ENCODE measurements at regions not wholly inside any gene's neighbourhood (a gene's known extent, or its start where the extent isn't known, plus 50 kb on each side); places are given as distances from the start of the nearest gene placed in this dataset.
A peak's percentile ranks its signal among the peaks of the same experiment; 100 is the strongest.

DNA sequence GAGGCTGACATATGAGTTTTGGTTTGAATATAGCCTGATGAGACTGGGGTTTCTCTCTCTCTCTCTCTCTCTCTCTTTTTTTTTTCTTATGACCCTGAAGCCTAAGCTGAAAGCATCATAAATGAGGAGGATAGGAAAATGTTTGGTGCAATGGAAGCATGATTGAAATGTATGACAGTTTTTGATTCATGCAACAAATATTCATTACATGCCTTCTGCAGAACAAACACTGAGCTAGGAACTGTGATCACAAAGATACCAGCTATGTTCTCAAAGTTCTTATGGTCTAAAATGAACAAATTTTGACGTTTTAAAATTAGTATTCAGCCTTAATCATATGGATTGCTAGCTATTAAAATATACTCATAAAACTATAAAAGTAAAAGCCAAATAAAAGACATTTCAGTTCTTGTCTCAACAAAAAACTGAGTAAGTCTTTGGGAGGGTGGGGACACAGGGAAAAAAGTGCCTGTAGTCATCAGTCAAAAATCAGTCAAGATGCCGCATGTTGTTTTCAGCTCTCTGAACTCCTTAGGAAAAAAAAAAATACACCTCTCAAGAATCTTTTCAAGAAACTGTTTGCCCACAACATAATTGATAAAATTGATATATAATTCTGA lies 57.2 kb downstream of the NKX6-1 start:
- no peaks in the 10 kb centered on the region for H3K36me3 ChIP-seq
- H3K9me3 ChIP-seq (replicated peaks): no peaks in the 10 kb centered on the region
- DNase-seq: no peak

DNA sequence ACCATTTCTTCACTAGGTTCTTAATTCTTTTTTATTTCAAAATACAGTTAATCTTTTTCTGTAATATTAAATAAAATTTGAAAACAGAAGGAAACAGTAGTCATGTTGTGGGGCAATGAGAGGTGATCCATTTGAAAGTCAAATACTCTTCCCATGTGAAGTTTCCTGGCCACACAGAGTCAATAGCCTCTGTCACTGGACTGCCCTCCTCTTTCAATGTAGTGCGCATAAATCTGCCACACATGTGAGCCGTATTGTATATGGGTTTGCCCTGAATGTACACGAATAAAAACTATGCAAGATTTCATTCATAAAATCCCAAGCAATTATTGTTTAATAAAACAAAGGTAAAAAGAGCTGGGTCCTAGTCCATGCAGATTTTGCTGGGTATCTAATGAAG lies 59.1 kb downstream of the NKX6-1 start:
- Histone ChIP-seq H3K9me3 (replicated peaks) (no peaks in the 10 kb centered on the region), H3K4me1 (no peaks in the 10 kb centered on the region), H3K27me3 (no peaks in the 10 kb centered on the region), H3K27ac (no peak overlapping the region), H3K36me3 (no peaks in the 10 kb centered on the region), H3K4me3 (no peak overlapping the region)
- DNase-seq: no peak

More for the DNA sequence above, 57.2 kb downstream of the NKX6-1 start:
- Histone ChIP-seq H3K27me3 (peaks cover 6% of the 10 kb centered on the region; the same call in 1 of the 2 replicates), H3K27ac (no peak overlapping the region), H3K4me1 (no peaks in the 10 kb centered on the region), H3K4me3 (no peak overlapping the region)

DNA sequence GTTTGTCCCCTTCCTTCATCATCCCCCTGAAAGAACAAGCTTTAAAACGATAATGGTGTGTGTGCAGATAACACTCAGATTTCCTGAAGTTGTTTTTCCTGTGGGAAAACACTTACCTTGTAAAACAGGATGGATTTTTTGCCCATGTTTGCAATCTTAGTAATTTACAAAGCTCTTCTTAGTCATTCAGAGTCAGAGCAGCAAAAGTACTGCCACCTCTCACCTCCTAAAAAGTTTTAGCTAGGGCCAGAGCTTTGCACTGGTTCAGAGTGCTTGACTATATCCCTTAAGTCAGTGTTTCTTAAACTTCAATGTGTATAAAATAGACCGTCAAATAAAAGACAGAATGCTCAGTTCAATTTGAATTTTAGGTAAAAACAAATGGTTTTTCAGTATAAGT lies 62.3 kb downstream of the NKX6-1 start:
- DNase-seq: no peak
- no peaks in the 10 kb centered on the region for H3K4me1 ChIP-seq
- no peak overlapping the region for H3K27ac ChIP-seq
- H3K4me3 ChIP-seq: no peak overlapping the region
- H3K9me3 ChIP-seq (replicated peaks): no peaks in the 10 kb centered on the region
- H3K27me3 ChIP-seq: no peaks in the 10 kb centered on the region
- H3K36me3 ChIP-seq: no peaks in the 10 kb centered on the region

DNA sequence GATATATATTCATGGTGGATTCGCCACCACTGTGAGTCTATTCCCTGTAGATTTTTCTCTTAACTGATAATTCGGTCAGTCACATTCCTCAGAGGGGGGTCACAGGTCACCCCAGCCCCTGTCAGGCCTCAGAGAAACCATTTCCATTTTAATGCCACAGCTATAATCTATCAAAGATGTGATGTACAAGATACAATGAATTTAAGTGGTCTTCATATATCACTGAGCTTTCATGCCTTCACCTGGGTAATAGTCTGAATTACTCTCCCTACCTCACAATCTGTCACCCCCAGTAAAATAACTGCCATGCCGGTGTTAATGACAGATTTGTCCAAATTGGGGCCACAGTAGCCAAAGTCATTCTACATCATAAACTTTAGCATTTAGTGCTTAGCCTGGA lies 64.7 kb downstream of the NKX6-1 start:
- H3K4me3 ChIP-seq: no peak overlapping the region
- H3K4me1 ChIP-seq: no peaks in the 10 kb centered on the region
- no peaks in the 10 kb centered on the region for H3K27me3 ChIP-seq
- H3K9me3 ChIP-seq (replicated peaks): peaks cover 3% of the 10 kb centered on the region; the same call in 1 of the 2 replicates
- no peak for DNase-seq
- H3K27ac ChIP-seq: no peak overlapping the region
- no peaks in the 10 kb centered on the region for H3K36me3 ChIP-seq

DNA sequence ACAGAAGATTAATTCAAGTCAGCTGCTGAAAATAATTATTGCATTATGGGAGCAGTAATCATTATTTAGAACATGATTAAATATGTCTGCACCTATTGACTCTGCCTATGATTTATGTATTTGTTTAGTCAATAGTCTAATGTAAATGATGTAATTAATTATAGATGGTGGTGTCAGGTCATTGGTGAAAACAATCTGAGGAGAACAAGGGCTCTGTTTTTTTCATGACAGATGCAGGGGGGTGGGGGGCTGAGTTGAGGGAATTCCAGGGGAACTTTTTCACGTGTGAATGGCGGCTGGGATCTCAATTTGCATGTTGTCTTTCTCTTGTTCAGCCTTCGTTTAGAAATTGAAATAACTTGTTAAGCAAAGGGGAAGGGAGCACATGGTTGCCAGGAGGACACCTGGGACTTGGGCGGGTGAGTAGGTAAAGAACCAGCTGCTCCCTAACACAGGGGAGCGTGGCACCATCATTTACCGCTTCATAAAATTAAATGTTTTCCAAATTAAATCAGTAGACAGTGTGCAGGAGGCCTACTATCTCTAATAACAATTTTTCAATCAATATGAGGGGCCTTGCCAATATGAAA lies 65.4 kb downstream of the NKX6-1 start:
- no peak for DNase-seq
- H3K27ac ChIP-seq: no peak overlapping the region

DNA sequence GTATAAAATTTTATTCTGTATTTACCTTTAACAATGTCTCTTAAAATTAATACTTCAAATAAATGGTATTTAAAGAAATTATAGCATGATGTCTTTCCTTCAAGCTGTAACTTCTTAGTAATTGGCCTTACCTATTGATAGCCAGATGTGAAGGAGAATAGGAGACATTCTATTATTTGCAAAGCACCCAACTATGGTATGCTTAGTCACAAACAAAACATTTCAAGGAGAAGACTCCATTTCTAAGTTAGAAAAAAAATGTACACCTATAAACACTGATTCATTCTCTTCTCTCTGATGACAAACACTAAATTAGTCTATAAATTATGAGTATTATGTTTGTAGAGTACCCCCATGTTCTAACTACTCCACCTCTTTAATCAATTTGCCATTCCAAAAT lies 66.4 kb downstream of the NKX6-1 start:
- Histone ChIP-seq H3K27me3 (no peaks in the 10 kb centered on the region), H3K9me3 (replicated peaks) (peaks cover 5% of the 10 kb centered on the region; the same call in 1 of the 2 replicates), H3K36me3 (no peaks in the 10 kb centered on the region), H3K4me1 (no peaks in the 10 kb centered on the region), H3K4me3 (no peak overlapping the region), H3K27ac (no peak overlapping the region)
- DNase-seq: no peak

More for the DNA sequence above, 65.4 kb downstream of the NKX6-1 start:
- H3K4me1 ChIP-seq: no peaks in the 10 kb centered on the region
- H3K27me3 ChIP-seq: no peaks in the 10 kb centered on the region
- peaks cover 3% of the 10 kb centered on the region; the same call in 1 of the 2 replicates for H3K9me3 ChIP-seq (replicated peaks)
- no peak overlapping the region for H3K4me3 ChIP-seq
- no peaks in the 10 kb centered on the region for H3K36me3 ChIP-seq

DNA sequence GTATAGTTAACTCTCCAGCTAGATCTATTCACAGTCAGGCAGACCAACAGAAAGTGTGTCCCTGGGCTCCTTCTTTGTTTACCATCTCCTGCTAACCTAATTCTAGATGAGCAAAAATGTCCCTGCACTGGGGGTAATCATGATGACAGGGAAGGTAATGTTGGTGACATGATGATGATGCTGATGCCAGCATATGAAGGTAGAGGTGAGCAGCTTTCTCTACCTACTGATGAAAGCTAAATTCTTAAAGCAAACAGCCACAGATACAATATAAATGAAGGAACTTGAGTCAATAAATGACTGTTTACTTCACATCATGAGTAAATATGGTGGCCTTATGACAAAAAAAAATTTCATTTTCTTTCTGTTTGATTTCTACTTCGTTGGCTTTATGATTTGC lies 78.5 kb downstream of the NKX6-1 start:
- no peak overlapping the region for H3K27ac ChIP-seq
- H3K4me1 ChIP-seq: peaks cover 3% of the 10 kb centered on the region; the same call in 1 of the 2 replicates
- H3K9me3 ChIP-seq (replicated peaks): no peaks in the 10 kb centered on the region; the same call in 1 of the 2 replicates
- no peak for DNase-seq
- H3K36me3 ChIP-seq: no peaks in the 10 kb centered on the region
- no peak overlapping the region for H3K4me3 ChIP-seq
- H3K27me3 ChIP-seq: no peaks in the 10 kb centered on the region

DNA sequence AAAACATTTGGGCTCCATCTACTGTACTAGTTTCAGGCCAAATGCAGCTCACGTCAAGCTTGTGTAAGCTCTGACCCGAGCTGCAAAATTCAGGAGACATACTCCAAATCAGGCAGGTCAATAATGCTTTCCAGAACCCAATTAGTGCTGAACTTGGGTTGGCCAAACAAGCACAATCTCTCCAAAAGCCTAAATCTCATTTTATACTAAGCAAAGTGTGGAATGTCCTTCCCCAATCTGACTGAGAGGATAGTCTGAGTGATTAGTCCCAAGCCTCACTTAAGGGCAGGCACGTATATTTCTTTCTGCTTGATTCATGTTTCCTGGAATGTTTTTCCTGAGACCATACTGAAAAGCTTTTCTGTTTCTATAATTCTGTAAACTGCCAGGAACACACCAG lies 79.9 kb downstream of the NKX6-1 start:
- no peaks in the 10 kb centered on the region for H3K27me3 ChIP-seq
- H3K27ac ChIP-seq: no peak overlapping the region
- no peaks in the 10 kb centered on the region for H3K36me3 ChIP-seq
- peaks cover 3% of the 10 kb centered on the region; the same call in 1 of the 2 replicates for H3K4me1 ChIP-seq
- DNase-seq: no peak
- H3K9me3 ChIP-seq (replicated peaks): no peaks in the 10 kb centered on the region
- H3K4me3 ChIP-seq: no peak overlapping the region

DNA sequence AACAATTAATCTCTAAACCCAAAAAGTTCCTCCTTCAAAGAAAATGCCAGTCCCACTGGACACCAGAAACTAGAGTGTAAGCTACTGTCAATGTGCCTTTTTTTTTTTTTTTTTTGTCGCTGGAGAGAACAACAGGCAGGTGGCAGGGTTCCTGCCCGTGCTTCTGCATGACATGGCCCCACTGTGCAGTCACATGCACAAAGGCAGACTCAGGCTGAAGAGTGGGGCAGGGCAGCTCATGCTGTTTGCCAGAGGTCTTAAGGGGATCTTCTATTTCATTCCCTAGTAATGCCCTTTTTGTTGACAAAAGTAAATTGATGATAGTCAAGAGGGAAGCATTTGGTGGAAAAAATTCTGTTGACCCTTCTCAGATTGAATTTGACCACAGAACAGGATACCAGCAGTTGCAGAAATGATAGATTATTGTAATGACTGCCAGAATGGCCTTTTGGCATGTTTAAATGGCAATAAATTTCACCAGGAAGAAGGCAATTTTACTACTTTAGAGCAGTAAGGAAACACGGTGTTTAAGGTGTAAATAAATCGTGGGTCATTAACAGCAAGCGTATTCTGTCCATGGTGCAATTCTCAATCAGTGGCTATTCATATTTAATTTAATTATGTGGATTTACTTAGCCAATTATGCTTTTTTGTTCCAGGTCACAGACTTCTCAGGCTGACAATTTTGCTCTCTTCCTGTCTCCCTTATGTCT lies 80.9 kb downstream of the NKX6-1 start:
- peaks cover 3% of the 10 kb centered on the region; the same call in 1 of the 2 replicates for H3K4me1 ChIP-seq
- no peak overlapping the region for H3K27ac ChIP-seq
- no peak overlapping the region for H3K4me3 ChIP-seq
- no peaks in the 10 kb centered on the region for H3K36me3 ChIP-seq
- no peaks in the 10 kb centered on the region for H3K27me3 ChIP-seq
- DNase-seq: peak in 1 of 2 experiments; percentile 11
- H3K9me3 ChIP-seq (replicated peaks): no peaks in the 10 kb centered on the region

DNA sequence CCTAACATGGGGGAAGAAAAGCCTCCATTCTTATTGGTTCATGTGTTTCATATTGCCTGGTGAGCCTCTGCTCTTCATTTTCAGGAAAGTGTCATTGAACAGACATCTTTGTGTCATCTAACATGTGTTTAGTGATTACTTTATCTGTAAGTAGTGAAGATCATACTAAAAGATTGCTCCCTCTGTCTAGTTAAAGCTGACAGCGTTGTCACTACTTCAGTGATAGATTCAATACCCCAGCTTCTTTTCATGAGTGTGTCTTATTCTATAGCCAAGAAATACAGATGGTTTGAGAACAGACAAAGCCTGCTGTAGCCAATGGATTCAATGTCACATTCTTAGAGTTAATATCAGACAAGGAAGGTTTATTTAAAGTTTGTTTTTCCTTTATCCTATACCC lies 85.1 kb downstream of the NKX6-1 start:
- no peak for DNase-seq
- H3K36me3 ChIP-seq: no peaks in the 10 kb centered on the region
- H3K27ac ChIP-seq: no peak overlapping the region
- H3K9me3 ChIP-seq (replicated peaks): no peaks in the 10 kb centered on the region
- peaks cover 3% of the 10 kb centered on the region; the same call in 1 of the 2 replicates for H3K4me1 ChIP-seq
- no peak overlapping the region for H3K4me3 ChIP-seq
- H3K27me3 ChIP-seq: no peaks in the 10 kb centered on the region

DNA sequence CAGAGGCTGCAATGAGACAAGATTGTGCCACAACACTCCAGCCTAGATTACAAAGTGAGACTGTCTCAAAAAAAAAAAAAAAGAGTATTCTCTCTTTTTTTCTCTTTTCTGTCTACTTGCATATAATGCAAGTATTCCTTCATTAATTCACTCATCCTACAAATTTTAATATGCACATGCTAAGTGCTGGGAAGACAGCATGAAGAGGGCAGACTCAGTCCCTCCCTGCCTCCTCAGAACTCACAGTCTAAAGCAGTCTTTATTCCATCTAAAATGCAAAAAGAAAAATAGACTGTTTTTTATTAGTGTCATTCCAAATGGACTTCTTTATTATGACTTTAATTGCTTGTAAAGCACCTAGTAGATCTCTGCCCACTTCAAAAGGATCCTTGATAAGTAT lies 85.6 kb downstream of the NKX6-1 start:
- no peak for DNase-seq
- H3K36me3 ChIP-seq: no peaks in the 10 kb centered on the region
- no peaks in the 10 kb centered on the region for H3K9me3 ChIP-seq (replicated peaks)
- H3K27me3 ChIP-seq: no peaks in the 10 kb centered on the region
- no peak overlapping the region for H3K4me3 ChIP-seq
- peaks cover 3% of the 10 kb centered on the region; the same call in 1 of the 2 replicates for H3K4me1 ChIP-seq
- H3K27ac ChIP-seq: no peak overlapping the region

DNA sequence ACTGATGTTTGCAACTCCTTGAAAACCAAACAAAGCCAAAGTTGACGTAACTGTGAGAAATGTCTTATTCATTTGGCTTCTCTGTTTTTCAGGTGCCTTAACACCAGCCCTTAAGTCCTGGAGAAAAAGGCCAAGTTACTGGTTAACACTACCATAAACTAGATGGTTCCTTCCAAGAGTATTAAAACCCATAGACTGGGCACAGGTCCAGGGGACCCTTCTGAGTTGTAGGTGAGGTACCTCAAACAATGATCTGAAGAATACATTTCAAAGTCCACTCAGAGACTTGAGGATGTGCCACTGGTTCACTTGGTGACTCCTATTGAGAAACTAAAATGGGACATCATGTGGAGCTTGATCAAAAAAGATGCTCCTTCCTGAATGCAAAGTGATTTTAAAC lies 87.0 kb downstream of the NKX6-1 start:
- H3K4me3 ChIP-seq: no peak overlapping the region
- no peaks in the 10 kb centered on the region for H3K9me3 ChIP-seq (replicated peaks)
- no peak for DNase-seq
- no peak overlapping the region for H3K27ac ChIP-seq
- no peaks in the 10 kb centered on the region for H3K36me3 ChIP-seq
- no peaks in the 10 kb centered on the region for H3K4me1 ChIP-seq
- H3K27me3 ChIP-seq: no peaks in the 10 kb centered on the region

DNA sequence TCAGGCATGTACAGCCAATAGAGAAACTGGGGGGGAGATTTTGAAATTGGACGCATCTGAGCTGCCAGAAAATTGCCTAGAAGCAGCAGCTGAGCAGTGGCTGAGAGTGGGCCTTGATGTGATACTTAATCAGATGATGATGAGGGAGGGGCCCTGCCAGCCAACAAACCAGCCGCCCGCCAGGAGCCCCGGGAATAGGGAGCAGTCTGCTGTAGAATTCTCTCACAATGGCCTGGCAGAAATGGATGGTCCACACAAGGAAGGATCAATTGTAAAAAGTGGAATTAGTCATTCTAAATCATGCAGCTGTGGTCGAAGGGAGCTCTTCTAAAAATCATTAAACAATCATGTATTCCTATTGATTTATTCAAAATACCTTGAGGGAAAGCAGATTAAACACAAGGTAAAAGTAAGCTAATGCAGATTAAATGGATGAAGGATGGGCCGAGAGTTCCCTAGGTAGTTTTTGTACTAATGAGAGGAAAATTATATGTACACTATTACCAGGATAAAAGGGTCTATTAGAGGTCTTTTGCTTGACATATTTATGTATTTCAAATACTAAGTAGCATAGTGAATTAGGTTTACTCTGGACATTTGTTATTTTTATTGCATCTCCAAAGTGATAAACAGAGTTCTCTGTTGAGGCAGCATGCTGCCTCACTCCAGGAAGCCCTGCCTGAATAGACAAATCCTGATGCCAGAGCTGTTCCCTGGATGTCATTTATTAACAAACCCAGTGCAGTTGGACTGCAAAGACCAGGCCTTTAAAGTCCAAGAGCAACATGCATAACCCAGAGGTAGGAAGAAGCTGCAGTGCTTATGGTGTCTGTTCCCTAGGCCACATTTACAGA lies 91.3 kb downstream of the NKX6-1 start:
- no peak overlapping the region for H3K27ac ChIP-seq
- no peak for DNase-seq

DNA sequence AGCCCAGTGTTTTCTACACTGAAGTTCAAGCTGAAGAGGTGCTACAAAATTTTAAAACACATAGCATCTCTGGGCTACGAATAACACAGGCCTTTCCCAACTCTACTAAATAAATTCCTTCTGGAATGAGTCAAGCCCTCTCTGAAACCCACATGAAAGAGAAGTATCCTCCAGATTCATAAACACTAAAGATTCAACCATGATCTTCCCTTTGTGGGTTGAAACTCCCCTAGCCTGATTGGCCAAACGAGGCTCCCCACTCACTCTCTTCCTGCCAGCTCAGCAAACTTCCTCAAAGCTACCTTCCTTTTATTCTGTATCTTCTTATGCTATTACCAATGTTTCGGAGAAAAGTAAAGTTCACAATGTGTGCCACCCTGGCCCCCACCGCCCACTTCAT lies 95.4 kb downstream of the NKX6-1 start:
- peaks cover 8% of the 10 kb centered on the region; the same call in 1 of the 2 replicates for H3K27me3 ChIP-seq
- no peaks in the 10 kb centered on the region for H3K36me3 ChIP-seq
- no peak overlapping the region for H3K4me3 ChIP-seq
- H3K9me3 ChIP-seq (replicated peaks): no peaks in the 10 kb centered on the region
- no peak overlapping the region for H3K27ac ChIP-seq
- peak in 1 of 2 experiments; percentile 5 for DNase-seq
- no peaks in the 10 kb centered on the region for H3K4me1 ChIP-seq

More for the DNA sequence above, 91.3 kb downstream of the NKX6-1 start:
- no peak overlapping the region for H3K4me3 ChIP-seq
- no peaks in the 10 kb centered on the region for H3K4me1 ChIP-seq
- H3K36me3 ChIP-seq: no peaks in the 10 kb centered on the region
- no peaks in the 10 kb centered on the region for H3K9me3 ChIP-seq (replicated peaks)
- 0 out of 2 replicates have a peak, but pooled peaks cover 7% of the 10 kb centered on the region for H3K27me3 ChIP-seq

All from SJCRH30 (cell line).